LNCaP clone FGC (cell line): ENCODE measurements at regions not wholly inside any gene's neighbourhood (a gene's known extent, or its start where the extent isn't known, plus 50 kb on each side); places are given as distances from the start of the nearest gene placed in this dataset.
A peak's percentile ranks its signal among the peaks of the same experiment; 100 is the strongest.

ENCODE experiments used
- DNase-seq: peaks from one replicate; pipeline ENCODE4 v3.0.0-alpha.2; 2011; ENCODE audit warnings: low read depth
- H3K4me3 ChIP-seq: 2 replicates; pipeline ENCODE4 v1.5.1; 2011; ENCODE audit warnings: mild to moderate bottlenecking, low read depth, low read length, control low read depth
- TF ChIP-seq, protein P1 (sequence below): IDR thresholded peaks from 2 replicates; pipeline ENCODE4 v1.5.1; 2012; ENCODE audit warnings: mild to moderate bottlenecking; ENCODE audit not compliant: control insufficient read depth, insufficient read depth; ENCODE audit errors: extremely low read depth

DNA sequence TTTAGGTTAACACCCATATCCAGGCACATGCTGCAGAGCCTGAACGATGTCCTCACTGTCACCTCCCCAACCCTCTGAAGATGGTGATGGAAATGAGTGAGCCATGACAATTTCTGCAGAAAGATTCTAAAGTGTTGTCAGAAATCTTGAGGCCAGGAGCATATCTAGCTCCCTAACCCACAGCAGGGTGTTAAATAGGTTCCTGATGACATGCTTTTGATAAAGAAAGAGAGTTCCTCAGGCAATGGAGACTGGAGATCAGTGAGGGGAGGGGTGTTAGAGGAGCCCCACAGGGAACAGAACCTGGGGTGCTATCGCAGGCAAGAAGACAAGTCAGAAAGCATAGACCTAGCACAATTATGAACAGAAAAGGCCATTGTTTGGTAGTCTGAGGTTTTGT lies 95.7 kb downstream of the ENC1 start:
- TF ChIP-seq, protein P1, sequence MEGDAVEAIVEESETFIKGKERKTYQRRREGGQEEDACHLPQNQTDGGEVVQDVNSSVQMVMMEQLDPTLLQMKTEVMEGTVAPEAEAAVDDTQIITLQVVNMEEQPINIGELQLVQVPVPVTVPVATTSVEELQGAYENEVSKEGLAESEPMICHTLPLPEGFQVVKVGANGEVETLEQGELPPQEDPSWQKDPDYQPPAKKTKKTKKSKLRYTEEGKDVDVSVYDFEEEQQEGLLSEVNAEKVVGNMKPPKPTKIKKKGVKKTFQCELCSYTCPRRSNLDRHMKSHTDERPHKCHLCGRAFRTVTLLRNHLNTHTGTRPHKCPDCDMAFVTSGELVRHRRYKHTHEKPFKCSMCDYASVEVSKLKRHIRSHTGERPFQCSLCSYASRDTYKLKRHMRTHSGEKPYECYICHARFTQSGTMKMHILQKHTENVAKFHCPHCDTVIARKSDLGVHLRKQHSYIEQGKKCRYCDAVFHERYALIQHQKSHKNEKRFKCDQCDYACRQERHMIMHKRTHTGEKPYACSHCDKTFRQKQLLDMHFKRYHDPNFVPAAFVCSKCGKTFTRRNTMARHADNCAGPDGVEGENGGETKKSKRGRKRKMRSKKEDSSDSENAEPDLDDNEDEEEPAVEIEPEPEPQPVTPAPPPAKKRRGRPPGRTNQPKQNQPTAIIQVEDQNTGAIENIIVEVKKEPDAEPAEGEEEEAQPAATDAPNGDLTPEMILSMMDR, result no peak
- no peak for DNase-seq
- H3K4me3 ChIP-seq, result no peak overlapping the region

DNA sequence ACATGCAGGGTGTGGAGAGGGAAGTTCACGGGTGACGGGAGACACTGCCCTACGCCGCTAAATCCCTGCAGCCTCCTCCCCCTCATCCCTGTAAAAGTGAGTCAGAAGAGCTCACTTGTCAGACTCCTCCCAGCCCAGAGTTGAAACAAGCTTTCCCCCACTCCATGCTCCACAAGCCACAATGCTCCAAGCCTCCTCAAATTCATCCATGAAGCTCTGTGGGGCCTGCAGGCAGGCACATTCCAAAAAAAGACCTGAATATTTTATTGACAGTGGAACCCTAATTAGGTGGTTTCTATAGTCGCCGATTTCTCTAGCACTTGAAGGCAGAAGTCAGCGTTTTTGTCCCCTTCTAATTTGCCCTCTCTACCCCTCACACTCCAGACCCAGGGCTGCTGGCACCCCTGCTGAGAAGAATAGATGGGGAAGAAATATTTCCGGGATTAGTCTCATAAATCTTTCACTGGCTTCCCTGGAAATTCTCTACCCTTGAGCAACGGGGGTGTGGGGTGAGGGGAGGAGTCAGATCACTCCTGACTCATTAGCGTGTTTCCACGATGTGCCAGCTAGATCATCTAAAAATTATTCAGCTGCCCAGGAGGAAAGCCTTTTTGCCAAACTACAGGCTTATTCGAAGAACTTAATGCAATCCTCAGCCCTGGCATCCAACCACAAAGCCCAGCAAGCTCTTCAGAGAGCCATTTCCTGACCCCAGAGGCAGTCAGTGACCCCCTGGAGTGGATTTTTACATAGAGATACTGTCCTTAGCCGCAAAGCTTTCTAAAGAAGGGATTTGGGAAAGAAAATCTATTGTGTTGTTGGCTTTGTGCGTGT lies 97.1 kb downstream of the ENC1 start:
- DNase-seq, result no peak
- H3K4me3 ChIP-seq, result no peak overlapping the region
- TF ChIP-seq, protein P1, result no peak

DNA sequence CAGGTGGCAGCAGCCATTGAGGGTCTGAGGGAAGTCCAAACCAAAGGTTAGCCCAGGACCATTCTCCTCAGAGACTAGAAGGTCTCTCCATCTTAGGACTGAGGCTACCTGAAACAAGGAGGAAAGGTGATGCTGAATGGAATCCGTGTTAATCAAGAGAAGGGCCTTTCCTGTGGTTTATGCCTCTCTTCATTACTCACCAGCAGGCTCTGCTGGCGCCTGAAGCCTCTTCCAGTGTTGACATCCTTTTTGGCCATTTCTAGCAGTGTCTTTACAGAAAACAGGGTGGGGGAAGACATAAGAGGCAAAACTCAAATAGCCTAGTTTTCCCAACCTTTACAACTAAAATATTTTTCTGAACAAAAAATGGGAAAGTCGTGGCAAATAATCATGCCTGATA lies 98.0 kb downstream of the ENC1 start:
- DNase-seq, result no peak
- no peak overlapping the region for H3K4me3 ChIP-seq
- TF ChIP-seq, protein P1, result no peak

DNA sequence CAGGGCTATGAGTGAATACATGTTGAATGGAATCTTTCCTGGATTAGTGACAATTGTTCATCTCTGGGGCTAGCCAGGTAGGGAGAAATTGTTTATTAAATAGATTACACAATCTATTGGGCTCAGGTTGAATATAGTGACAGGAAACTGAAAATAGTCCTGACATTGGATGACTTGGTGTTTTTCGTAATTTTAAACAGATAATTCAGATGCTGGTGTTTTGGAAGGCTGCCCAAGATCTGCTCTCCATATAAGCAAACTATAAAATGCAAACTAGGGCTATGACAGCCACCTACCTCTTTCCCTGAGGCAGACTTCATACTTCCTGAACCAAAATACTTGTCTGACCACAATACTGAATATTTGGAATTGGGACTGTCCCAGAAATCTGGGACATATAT lies 99.1 kb downstream of the ENC1 start:
- no peak overlapping the region for H3K4me3 ChIP-seq
- no peak for DNase-seq
- TF ChIP-seq, protein P1, result no peak

DNA sequence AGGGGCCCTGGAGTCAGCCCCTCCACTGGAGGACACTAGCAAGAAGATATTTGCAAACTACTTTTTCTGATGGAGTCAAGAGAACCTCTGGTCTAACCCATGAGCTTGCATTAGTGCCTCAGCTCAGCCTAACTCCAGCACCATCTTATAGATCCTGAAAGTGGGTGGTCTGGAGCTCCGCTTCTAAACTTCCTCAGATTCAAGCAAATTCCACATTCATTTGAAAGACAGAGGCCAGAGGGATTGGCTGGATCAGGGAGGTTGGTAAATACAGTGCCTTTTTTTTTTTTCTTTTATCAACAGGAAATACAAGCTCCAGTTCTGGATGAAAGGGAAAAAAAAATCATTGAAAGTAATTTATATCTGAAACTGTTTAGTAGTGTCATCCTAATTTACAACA lies 99.9 kb downstream of the ENC1 start:
- no peak for DNase-seq
- TF ChIP-seq, protein P1, result no peak
- no peak overlapping the region for H3K4me3 ChIP-seq

DNA sequence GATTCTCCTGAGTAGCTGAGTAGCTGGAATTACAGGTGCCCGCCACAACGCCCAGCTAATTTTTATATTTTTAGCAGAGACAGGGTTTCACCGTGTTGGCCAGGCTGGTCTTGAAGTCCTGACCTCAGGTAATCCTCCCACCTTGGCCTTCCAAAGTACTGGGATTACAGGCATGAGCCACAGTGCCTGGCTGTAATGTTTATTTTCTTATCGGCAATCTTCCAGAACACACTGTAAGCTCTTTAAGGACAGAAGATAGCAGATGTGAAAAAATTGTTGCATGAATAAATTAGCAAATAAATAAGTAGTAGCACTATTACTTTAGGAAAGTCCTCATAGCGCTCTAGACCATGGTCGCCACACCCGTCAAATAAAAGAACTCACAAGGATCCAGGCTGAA lies 100.5 kb downstream of the ENC1 start:
- no peak overlapping the region for H3K4me3 ChIP-seq
- DNase-seq, result peak; percentile 73
- TF ChIP-seq, protein P1, result no peak

DNA sequence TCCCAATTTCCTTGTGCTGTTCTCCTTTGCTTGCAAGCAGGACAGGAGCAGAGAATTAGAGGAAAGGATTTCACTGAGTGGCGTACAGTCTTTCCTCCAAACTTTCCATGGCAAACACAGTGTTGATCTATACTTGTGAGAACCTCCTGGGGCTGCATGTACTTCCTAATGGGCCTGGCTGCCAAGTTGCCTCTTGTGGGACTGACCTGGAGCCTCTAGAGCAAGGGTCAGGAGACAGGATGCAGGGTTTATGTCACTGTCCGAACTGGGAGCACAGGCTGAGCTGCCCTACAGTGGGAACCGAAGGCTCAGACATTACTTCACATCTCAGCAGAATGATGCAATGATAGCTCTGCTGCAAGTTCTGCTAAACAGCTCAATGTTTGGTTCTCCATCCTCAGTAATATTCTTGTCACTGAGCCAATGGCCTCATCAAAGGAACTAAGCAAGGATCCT lies 102.3 kb downstream of the ENC1 start:
- H3K4me3 ChIP-seq, result no peak overlapping the region
- DNase-seq, result no peak
- TF ChIP-seq, protein P1, result no peak
